ENCODE measurements at regions not wholly inside any gene's neighbourhood (a gene's known extent, or its start where the extent isn't known, plus 50 kb on each side); places are given as distances from the start of the nearest gene placed in this dataset.

DNA sequence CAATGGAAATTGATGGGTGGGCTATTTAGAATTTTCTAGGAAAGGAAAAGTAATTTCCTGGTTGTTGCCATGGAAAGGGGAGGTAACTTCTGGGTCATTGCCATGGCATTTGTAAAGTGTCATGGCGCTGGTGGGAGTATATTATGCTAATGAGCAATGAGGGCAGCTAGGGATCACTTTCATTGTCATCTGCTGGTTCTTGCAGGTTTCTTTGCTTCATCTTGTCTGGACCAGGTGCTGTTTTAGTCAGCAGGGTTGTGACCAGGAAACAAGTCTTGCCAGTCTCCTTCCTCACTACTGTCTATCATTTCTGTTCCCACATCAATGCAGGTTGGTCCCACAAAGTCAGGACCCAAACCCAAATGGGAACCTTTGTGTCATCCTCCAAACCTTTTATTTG is 237.6 kb upstream of the C11orf87 start:
- no peak for DNase-seq

DNA sequence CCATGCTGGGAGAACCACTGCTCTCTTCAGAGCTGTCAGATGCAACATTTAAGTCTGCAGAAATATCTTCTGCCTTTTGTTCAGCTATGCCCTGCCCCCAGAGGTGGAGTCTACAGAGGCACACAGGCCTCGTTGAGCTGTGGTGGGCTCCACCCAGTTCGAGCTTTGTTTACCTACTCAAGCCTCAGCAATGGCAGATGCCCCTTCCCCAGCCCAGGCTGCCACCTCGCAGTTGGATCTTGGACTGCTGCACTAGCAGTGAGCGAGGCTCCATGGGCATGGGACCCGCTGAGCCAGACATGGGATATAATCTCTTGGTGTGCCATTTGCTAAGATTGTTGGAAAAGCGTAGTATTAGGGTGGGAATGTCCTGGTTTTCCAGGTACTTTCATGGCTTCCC is 229.1 kb upstream of the C11orf87 start:
- no peak for DNase-seq

DNA sequence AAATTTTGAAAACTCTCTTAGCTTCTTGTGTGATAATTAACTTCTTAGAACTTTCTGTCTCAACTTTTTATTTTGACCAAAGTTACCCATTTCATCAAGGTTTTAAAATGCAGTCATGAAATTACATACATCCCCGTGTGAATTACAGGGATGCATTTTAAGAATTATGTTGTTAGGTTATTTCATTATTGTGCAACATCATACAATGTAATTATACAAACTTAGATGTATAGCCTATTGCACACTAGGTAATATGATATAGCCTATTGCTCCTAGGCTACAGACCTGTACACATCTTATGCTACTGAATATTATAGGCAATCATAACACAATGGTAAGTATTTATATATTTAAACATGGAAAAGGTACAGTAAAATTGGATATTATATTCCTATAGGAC is 228.1 kb upstream of the C11orf87 start:
- DNase-seq: no peak

DNA sequence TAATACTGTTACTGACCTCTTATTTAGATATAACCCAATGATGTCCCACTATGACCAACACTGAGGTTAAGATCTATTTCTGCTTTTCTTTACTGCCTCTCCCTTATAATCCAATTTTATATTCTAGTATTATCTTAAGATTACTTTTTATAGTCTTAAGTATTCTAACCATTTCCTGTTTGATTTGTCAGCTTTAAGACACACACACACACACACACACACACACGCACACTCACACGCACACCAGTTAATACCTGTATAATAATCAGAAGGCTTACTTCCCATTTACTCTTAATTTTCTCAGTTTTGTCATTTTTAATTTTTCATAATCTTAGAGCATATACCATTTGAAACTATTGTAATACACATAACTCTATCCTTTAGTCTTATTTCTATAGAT is 226.0 kb upstream of the C11orf87 start:
- DNase-seq: no peak

DNA sequence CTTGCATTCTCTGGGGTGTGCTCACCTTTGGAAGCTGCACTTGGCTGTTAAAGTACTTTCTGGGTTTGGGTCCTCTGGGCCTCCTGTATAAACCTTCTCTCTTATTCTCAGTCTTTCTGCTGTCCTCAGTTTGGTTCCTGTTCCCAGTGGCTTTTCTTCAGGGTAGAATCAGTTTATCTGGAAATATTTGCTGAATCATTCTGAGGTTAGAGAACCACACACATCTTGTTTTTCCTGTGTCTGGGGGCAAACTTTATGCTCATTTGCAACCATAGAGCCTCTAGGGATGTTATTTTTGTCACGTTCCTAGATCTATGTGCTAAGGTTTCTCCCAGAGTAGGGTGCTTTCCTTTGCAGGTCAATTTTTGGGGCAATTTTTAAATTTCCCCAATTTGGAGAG is 224.3 kb upstream of the C11orf87 start:
- no peak for DNase-seq

DNA sequence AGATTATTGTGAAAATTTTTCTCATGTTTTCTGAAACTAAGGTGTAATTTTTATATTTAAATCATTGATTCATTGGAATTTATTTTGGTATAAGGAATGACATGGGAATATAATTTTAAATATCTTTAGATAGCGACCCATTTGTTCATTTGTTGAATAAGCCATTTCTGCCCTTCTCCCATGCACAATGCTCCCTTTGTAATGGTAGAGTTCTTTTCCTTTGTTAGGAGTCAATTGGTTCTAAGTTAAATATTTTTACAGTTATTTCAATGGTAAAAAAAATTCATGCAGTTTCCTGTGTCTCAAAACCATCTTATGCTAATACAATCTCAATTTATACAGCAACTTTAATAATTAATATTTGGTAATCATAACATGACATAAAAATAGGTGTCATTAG is 218.8 kb upstream of the C11orf87 start:
- no peak for DNase-seq

DNA sequence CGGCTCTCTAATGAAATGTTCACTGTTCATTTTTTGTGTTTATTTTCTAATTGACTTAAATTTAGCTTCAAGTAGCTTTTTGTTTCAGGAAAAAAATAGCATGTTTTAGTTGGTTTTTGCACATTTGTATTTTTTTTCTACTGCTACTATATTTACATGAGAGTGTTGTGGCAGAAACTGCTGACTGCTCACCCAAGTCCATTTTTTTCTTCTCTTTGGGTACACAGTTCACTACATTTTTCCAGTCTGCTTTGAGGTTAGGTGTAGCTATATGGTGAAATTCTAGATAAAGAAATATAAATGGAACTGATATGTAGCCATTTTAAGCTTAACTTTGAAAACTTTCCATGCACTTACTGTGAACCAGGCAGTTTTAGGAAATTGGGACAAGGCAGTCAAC is 216.7 kb upstream of the C11orf87 start:
- no peak for DNase-seq

DNA sequence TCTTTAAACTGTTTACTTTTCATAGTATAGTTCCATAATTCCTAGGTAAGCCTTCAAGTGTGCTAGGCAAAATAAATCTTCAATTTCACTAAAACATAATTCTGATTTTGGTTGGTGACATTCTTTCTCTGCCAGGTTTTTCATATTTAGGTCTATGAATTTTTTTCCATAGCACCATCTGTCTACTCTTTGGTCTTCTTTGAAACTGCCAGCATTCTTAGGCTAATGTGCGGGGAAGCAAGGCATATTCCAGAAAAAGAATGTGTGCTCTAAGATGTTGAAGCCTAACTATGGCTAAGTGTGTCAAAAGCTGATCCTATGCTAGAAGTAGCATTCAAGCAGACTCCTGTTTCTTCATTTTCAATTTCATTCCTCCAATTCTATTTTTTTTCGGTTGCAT is 213.9 kb upstream of the C11orf87 start:
- no peak for DNase-seq

DNA sequence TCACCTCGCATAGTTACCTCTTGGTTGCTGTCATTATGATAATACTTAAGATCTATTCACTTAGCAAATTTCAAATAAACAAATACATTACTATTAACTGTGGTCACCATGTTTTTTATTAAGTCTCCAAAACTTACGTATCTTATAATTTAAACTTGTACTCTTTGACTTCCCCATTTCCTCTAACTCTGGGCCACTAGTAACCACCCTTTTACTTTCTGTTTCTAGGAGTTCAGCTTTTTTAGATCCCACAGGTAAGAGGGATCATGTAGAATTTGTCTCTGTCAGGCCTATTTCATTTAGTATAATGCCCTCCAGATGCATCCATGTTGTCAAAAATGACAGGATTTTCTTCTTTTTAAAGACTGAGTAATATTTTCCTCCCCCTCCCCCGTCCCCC is 212.4 kb upstream of the C11orf87 start:
- DNase-seq: no peak

DNA sequence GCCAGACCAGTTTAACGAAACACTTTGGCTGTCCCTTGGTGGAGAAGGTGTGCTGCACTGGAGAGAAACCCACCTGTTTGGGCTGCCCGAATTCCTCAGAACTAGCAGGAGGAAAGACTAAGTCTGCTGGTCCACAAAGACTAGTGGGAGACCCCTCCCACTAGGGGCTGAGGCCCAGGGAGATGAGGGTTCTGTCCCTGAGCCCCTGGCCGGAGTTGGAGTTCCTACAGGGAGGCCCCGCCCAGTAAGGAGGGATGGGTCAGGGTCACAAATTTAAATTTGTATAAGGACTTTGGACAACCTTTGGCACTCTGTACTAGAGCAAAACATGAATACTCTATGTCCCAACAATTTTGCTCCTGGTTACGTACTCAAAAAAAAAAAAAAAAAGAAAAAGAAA is 200.8 kb upstream of the C11orf87 start:
- DNase-seq: no peak

DNA sequence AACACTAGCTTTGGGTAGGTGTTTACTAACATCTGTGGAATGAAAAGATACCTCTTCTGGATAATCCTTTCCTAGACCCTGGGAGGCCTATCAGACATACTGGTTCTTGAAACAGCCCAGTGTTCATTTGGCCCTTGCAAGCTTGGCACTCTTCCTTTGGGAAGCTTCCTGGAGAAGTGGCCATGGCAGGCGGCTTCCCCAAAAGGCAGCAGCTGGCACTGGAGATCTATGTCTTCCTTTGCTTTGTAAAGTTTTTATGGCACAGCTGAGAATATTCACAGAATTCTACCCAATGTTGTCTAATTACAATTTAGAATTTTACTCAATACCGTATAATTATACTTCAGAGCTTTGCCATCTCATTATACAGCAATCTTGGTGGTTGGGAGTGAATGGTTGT is 199.2 kb upstream of the C11orf87 start:
- DNase-seq: no peak

DNA sequence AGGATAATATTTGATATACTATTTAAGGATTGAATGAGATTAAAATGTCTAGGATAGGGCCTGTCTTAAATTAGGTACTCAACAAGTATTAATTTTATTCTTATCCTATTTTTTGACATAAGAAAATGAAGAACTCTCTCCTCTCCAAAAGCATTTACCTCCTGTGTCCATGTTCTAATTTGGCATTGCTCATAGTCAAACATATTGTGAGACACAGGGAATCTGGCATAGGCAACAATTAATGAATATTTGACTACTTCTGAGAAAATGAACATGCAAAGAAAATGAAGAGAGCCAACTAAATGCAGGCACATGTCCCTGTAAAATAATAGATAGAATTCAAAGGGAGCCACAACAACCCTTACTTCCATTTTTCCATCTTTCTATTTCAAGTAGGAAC is 198.5 kb upstream of the C11orf87 start:
- no peak for DNase-seq

DNA sequence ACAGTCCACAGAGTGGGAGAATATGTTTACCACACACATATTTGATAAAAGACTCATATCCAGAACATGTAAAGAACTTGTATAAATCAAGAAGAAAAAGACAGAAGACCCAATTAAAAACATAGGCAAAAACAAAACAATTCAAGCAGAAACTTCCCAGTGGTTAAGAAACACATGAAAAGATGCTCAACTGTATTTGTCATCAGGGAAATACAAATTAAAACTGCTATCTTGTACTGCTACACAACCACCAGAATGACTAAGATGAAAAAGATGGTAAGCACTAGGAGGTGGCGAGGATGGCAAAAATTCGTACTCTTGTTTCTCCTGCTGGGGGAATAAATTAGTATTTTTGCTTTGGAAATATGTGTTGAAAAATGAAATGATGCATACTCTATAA is 192.3 kb upstream of the C11orf87 start:
- no peak for DNase-seq

DNA sequence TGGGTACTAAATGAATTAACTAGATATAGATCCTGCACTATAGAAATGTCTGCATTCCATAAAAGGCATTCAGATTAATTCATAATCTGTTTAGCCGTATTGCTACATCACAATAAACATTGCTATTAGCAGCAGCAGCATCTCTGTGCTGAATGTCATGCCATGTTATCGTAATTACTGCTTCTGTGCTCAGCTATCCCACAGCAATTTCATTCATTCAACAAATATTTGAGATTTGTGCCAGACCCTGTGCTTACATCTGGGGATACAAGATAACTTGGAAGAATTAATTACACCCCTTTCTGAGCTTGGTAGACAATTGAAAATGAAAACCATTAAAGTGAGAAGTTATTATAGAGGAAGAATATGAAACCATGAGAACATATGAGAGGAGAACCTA is 185.8 kb upstream of the C11orf87 start:
- DNase-seq: no peak

DNA sequence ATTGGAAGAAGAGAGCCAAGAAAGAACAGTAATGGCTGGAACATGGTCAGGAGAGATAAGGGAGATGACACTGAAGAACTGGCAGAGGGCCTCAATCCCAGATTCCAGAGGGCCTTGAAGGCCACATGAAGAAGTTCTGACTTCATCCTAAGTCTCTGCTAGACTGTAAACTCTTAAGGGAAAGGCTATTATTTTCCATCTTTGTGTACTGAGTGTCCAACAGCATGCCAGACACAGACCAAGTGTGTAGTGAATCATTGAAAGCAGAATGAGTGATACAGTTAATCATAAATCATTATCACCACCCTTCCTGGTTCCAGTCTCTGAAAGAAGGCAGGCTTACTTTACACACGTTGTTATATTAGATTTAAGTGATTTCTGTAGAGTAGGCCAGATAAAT is 185.3 kb upstream of the C11orf87 start:
- no peak for DNase-seq

DNA sequence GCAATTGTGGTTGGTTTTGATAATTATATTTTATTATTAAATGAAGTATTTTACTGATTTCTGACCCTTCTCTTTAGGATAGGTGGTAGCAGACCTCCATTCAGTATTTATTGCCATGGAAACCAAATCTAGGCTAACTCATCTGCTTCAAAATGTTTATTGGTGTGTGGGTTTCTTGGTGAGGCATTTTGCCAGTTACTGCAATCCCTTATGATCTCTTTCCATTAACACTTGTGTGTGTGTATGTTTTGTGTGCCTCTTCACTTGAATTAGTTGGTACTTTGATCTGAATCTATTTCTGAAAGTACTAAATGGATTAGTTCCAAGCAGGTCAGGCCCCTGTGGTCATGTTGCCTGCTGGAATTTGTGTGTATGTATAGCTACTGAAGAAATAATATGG is 184.4 kb upstream of the C11orf87 start:
- no peak for DNase-seq

DNA sequence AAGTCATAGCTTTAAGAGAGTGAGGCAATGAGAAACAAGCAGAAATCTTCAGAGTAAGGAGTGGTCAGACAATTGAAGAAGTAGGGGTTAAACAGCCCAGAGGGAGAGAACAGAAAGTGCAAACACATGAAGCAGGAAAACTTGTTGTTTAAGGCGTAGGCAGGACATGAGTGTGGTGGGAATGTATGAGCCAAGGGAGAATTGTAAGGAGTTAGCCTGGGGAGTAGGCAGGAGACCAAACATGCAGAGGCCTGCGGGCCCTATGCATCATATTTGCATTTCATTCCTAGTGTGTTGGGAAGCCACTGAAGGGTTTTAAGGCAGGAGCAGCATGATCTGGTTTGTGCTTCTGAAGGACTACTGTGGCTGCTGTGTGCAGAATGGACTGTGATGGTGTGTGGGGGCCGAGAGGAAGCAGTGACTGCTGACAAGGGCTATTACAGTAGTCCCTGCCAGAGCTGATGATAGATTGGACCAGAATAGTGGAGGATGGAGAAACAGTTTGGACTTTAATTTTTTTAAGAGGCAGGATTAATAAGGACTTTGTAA is 179.9 kb upstream of the C11orf87 start:
- DNase-seq: no peak

DNA sequence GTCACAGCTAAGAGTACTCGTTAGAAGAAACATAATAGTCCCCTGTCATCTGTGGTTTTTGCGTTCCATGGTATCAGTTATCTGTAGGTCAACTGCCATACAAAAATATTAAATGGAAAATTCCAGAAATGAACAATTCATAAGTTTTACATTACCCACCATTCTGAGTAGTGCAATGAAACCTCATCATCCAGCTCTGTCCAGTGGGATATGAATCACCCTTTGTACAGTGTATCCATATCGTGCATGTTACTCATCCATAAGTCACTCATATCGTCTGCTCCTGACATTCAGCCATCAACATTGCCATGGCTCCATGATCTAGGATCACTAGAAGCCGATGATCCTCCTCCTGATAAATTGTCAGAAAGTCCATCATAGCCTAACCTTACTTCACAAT is 174.9 kb upstream of the C11orf87 start:
- no peak for DNase-seq

DNA sequence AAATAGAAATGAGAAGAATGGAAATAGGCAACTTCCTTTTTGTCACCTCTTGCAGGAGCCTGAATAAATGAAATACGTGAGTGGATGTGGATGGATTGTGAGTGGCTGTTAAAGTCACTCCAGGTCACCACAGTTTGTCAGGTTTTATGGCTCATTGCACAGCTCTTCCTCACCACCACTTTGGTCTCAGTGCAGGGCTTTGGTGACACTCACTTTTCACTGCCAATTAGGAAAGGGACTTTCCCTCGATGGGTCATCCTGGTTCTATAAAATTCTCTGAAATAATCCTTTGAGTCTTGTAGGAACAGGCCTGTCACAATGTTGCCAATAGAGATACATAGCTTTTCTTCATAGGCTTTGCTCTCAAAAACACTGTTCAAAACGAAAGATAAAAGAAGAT is 172.4 kb upstream of the C11orf87 start:
- DNase-seq: no peak

DNA sequence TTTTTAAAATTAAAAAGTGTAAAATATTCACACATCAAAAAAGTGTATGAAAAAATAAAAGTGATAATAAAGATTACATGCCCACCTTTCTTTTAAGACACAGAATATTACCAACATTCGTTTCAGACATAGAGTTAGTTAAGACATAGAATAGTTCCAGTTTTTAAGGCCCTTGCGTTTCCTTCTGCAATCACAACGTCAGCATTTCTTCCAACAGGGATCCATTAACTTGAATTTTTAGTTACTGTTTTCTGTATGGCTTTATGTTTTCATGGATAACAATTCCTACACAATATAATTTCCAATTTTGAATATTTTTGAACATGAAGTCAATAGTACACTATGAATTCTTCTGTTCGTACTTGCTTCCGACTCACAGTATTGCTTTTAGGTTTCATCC is 170.8 kb upstream of the C11orf87 start:
- DNase-seq: no peak

DNA sequence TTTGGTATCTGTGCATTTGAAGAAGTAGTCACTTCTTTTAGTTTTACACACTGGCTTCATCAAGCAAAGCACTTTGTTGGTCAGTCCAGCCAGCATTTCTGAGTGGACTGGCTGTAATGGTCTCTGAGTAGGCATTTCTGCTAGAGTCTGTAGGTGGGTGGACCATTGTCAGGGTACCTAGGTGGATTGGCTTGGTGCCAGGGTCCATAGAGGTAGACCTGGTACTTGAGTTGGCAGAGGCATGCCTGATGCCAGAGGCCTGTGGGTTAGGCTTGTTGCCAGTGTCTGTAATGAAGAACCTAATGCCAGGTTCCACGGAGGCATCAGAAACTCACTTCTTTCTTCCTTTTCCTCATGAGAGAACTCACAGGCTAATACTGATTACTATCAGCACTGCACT is 157.9 kb upstream of the C11orf87 start:
- DNase-seq: no peak

DNA sequence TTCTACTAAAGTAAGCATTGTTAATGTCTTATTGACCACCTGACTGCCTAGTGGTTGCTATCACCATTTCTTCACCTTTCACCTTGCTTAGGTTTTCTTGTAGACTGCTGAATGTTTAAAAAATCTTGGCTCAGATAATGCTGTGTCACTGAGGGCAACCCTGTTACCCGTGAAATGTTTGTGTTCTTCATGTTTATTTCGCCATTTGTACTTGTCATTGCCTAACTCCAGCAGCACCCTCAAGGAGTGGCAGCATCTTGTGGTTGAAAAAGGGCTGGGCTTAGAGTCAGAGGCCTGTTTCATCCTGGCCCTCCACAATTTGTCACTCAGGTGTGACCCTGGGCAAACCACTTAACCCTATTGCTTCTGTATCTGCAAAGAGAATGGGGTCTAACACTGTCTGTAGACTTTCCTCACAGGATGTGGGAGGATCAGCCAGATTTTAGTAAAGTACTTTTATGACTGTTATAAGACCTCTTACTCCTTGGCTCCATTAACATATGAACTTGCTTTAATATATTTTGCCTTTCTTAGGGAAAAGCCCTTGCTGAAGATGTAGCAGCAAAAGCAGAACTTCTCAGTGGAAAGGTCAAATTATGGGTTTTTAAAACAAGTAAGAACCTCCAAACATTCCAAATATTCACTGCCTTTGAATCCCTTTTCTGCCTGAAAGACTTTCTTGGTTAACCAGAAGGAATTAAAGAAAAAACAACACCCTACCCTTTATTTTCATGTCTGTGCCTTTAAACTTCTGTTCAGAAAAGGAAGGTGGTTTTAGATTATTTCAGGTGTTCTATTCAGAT is 154.5 kb upstream of the C11orf87 start:
- no peak for DNase-seq

DNA sequence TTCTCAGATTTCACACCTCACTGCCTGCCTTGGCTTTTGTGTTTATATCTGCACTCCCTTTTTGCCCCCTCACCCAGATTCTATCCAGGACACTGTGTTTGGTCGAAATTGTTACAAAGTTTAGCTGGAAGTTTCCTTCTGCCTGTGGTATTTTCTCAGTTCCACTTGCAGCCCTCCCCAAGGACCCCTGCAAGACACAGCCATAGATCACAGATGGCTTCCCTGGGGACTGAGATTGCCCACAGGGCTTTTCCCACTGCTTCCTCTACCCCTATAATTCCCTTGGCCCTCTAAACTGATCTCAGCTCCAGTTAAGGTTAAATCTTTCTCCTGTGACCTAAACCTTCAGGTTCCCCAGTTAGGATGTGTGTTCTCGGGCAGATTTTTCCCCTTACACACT is 146.1 kb upstream of the C11orf87 start:
- no peak for DNase-seq

DNA sequence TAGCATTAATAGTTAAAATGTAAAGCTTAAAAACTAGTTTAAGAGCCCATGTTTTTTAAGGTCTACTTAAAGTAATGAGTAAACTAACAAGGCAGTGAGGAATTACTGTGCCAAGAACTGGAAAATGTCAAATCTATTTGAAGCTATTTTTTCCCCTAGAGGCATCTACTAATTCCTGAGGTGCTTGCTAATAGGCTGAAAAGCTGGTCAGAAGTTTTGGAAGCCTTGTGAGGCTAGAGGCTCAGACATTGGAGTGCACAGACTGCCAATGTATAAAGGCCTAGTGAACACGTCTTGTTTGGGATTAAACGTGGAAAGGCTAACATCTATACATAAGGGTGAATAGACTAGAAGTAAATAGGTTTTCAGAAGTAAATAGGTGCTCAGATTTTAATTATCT is 136.5 kb upstream of the C11orf87 start:
- no peak for DNase-seq

DNA sequence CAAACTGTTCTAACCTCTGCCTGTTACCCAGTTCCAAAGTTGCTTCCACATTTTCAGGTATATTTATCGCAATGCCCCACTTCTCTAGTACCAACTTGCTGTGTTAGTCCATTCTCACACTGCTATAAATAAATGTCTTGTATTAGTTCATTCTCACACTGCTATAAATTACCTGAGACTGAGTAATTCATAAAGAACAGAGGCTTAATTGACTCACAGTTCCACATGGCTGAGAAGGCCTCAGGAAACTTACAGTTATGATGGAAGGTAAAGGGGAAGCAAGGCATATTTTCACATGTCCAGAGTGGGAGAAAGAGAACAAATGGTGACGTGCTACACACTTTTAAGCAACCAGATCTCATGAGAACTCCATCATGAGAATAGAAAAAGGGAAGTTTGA is 130.4 kb upstream of the C11orf87 start:
- DNase-seq: no peak
